ENCODE measurements at regions not wholly inside any gene's neighbourhood (a gene's known extent, or its start where the extent isn't known, plus 50 kb on each side); places are given as distances from the start of the nearest gene placed in this dataset.

GRCh38 chr1:38361566-38361965 lies 315.0 kb upstream of the POU3F1 start:
- TF ChIP-seq POLR2A (IDR thresholded peaks at IDR 0.05) (no peak), CTCF (IDR thresholded peaks at IDR 0.05) (no peak)
